GM21423 (cell line): ENCODE measurements at regions not wholly inside any gene's neighbourhood (a gene's known extent, or its start where the extent isn't known, plus 50 kb on each side); places are given as distances from the start of the nearest gene placed in this dataset.

ENCODE experiments used
- ATAC-seq: cut with Tn5 transposase; IDR thresholded peaks from one replicate; pipeline ENCODE4 v1.9.1; 2021; ENCODE audit warnings: mild to moderate bottlenecking, moderate library complexity; ENCODE audit not compliant: unreplicated experiment

- no peak for ATAC-seq
Measured at GRCh38 chr2:228263156-228263555, 81.7 kb upstream of the SPHKAP start.

DNA sequence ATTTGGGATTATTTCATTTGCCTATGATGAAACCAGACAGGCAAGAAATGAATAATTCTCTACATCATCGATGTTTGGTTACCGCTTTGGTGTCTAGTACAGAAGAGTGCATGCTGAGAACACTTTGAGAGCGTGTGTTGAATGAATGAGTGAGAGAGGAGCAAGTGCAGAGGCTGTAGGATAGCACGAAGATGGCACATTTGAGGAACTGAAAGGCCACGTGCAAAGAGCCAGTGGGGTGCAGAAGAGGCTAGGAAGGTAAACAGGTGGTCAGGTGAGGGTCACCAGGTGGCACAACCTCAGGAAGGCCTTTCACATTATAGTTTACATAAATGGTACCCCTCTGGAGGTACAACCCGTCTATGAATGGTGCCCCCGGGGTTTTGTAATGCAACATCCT is 80.1 kb upstream of the SPHKAP start:
- ATAC-seq, result no peak

GRCh38 chr2:228257379-228257778 is 75.9 kb upstream of the SPHKAP start:
- no peak for ATAC-seq

- ATAC-seq, result no peak
Measured at GRCh38 chr2:228253752-228254151, 72.3 kb upstream of the SPHKAP start.

DNA sequence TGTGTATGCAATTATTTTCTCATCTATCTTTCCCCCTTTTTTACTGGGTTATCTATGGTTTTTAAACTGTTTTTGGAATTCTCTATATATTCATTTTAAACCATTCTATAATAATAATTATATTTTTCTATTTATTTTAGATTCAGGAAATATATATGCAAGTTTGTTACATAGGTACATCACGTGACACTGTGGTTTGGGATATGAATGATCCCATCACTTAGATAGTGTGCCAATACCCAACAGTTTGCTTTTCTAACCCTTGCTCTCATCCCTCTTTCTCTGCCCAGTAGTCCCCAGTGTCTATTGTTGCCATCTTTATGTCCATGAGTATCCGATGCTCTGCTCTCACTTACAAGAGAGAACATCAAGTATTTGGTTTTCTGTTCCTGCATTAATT is 65.8 kb upstream of the SPHKAP start:
- ATAC-seq, result no peak

DNA sequence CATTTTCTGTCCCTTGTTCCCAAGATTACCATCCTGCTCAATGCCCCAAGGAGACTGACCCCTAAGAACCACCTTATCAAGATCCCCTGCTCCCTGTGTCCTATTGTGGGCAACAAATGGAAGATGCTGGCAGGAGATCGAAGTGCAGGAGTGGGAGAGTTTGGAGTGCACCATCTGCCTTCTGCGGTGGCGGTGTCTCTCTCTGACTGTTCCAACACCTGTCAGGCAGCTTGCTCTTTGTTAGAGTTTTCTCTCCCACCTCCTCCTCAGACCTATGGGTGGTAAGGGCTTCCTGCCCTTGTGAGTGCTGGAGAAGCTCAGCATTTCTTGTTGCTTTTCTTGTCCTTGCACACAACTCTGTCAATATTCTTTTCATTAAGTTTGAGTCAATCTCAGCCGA is 64.1 kb upstream of the SPHKAP start:
- no peak for ATAC-seq

DNA sequence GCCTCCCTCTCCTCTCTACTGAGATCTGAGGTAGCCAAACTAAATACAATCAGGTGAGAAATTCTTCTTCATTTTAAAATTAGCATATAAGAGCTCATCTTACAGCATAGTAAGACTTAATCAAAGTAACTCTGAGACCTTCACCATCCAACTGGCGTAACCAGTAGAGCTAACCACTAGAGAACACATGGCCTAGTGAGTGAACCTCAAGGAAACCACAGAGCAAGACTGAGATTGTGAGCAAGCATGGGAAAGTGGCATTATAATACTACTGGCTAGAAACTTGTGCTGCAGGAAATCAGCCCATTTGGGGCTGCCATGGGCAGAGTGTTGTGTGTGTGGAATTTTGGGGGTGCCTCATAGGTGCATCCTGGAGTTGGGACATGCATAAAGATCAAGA is 61.1 kb upstream of the SPHKAP start:
- ATAC-seq, result no peak

DNA sequence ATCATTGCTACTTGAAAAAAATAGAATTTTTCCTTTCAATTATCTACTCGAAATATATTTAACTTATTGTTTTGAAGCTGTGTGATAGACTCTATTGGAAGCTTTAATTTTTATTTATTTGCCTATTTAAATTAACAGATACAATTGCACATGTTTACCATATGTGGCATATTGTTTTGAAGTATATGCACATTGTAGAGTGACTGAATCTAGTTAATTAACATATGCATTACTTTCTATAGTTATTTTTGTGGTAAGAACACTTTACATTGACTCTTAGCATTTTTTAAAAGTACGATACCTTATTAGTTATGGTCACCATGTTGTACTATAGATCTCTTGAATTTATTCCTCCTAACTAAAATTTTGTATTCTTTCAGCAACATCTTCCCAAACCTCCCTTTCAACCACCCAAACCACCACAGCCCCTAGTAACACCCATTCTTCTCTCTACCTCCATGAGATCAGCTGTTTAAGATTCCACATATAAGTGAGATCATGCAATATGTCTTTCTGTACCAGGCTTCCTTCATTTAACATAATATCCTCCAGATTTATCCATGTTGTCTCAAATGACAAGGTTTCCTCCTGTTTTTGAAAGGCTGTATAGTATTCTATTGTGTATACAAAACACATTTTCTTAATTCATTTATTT is 58.5 kb upstream of the SPHKAP start:
- ATAC-seq, result no peak

DNA sequence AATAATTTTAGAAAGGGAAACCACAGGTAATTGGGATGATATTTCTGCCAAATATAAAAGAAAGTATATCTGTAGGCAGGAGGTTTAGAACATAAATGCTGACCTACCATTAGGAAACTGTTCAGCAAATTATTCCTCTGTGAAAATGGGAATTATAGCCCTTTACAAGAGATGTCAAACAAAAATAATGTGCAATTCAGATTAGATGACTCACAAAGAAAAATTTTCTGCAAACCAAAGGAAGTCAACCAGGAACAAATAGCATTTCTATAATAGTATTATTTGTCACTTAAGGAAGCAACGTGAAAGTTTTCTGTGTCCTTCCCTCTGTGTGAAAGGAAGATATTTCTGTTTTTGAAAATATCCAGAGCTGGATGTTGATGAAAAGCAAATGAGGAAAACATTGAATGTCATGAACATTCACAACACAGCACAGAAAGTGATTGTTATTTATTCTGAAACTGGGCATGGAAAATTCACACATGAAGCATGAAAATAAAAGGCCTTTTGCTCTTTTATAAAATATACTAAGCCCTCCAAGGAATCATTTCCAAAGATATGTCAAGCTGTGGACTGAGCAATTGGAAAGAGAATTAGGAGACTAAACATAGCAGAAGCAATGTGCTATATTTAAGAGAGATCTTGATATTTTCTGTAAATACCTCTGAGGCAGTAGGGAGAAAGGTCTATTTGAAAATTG is 57.9 kb upstream of the SPHKAP start:
- ATAC-seq, result no peak
